ENCODE measurements at regions not wholly inside any gene's neighbourhood (a gene's known extent, or its start where the extent isn't known, plus 50 kb on each side); places are given as distances from the start of the nearest gene placed in this dataset.

DNA sequence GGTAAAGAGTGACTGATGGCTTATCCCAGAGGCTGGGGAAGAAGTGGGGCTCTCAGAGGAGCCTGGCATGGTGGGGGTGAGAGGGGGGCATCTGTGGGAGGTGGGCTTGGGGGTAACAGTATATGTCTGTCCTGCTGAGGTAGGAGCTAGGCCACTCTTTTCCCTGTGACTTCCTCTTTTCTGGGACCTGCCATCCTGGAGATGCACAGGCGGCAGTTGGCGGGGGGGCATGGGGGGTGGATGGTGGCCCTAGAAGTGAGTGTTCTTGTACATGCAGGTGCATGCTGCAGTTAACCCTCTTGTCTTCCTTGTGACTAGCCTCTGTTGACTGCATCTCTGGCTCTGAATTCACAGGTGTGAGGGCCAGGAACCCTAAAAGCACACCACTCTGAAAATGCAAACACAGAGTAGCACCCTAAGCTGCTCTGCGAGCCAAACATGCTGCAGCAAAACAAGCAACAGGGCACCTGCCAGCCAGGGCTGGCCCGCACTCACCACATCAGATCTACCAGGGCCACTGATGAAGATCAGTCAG lies 123.8 kb upstream of the SHB start:
- Mint-ChIP-seq H3K27ac (no peak overlapping the region), H3K9me3 (no peaks in the 10 kb centered on the region), H3K4me1 (no peaks in the 10 kb centered on the region), H3K4me3 (no peak overlapping the region), H3K36me3 (ENCODE audit: low read depth) (no peaks in the 10 kb centered on the region), H3K27me3 (peaks cover 1% of the 10 kb centered on the region)
- no peak for DNase-seq
- CTCF ChIA-PET, result no interaction called here
- POLR2A ChIA-PET, result no interaction called here

DNA sequence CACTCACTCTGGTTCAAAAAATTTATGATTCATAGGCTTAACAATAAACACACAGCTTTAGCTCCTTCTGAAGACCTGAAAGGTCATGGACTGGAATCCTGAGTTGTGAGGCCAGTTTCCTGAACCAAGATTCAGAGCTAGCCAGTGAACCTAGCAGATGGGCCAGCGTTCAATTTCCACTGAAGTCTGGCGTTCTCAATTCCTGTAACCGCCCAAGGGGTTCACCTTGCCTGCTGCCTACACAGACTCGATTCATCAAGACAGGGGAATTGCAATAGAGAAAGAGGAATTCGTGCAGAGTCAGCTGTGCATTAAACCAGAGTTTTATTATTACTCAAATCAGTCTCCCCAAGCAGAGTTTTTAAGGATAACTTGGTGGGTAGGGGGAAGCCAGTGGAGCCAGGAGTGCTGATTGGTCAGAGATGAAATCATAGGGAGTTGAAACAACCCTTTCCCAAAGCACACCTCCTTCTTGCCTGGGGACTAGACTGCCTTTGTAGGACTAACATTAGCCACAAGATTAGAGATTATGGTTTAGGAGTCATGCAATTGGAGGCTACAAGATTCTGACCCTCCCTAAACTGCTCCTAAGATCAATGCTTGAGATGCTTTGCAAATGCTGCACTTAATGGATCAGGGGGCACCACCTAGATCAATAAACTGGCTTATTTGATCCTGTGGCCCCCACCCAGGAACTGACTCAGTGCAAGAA lies 117.5 kb upstream of the SHB start:
- H3K4me1 Mint-ChIP-seq, result no peaks in the 10 kb centered on the region
- H3K36me3 Mint-ChIP-seq (ENCODE audit: low read depth), result no peaks in the 10 kb centered on the region
- no peak overlapping the region for H3K27ac Mint-ChIP-seq
- peaks cover 9% of the 10 kb centered on the region for H3K27me3 Mint-ChIP-seq
- no peak overlapping the region for H3K4me3 Mint-ChIP-seq
- no peaks in the 10 kb centered on the region for H3K9me3 Mint-ChIP-seq
- no peak for DNase-seq
- POLR2A ChIA-PET, result no interaction called here
- CTCF ChIA-PET, result no interaction called here

DNA sequence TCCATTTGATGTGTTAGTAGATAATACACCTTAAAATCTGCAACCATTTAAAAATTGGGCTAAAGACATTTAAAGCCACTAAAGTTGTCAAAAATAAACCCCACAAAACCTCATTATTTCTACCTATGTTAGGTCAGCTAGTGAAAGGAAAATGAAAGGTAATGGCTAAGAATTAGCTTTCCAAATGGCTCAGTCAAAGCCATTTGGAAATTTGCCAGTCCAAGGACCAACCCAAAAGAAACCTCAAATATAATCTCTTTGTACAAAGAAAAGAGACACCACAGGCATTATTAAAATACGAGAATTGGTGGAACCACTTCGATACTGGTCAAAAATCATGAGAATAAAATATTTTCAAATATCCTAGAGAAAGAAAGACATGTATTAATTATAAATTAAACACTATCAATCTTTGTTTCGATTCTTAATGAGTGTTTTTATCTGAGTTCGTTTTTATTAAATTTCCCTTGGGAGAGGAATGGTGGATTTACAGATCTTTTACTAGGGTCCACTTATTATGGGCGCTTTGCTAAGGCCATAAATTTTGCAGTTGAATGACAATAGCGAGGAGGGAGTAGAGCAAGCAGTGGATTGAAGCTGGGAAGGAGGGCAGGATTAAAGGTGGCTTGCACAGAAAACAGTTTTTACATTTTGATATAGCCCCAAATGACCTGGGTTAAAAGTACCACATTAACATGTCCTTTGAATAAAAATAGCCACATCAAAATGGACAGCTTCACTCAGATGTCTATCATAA lies 116.8 kb upstream of the SHB start:
- no peak overlapping the region for H3K4me3 Mint-ChIP-seq
- H3K36me3 Mint-ChIP-seq (ENCODE audit: low read depth), result no peaks in the 10 kb centered on the region
- H3K9me3 Mint-ChIP-seq, result no peaks in the 10 kb centered on the region
- POLR2A ChIA-PET, result no interaction called here
- CTCF ChIA-PET, result interaction anchor here (0.7 kb wide), 1 partner anchor 30 kb away, joined by 3 read pairs; no protein-coding TSS in a partner anchor
- no peak overlapping the region for H3K27ac Mint-ChIP-seq
- H3K27me3 Mint-ChIP-seq, result peaks cover 9% of the 10 kb centered on the region
- no peaks in the 10 kb centered on the region for H3K4me1 Mint-ChIP-seq
- no peak for DNase-seq

DNA sequence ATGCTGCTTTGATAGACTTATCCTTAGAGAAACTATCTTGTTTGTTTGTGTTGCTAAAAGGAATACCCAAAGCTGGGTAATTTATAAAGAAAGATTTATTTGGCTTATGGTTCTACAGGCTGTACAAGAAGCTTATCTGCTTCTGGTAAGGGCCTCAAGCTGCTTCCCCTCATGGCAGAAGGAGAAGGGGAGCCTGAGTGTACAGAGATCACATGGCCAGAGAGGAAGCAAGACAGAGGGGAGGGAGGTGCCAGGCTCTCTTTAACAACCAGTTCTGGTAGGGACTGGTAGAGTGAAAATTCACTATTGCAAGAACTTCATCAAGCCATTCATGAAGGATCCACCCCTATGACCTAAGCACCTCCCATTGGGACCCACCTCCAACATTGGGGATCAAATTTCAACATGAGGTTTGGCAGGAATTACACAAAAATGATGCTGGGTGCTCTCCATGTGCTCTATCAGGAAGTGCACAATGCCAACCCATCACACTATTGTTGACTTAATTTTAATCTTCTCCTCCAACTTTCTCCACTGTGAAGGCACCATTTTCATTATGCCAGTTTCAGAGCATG lies 115.1 kb upstream of the SHB start:
- Mint-ChIP-seq H3K27me3 (peaks cover 9% of the 10 kb centered on the region), H3K27ac (no peak overlapping the region), H3K4me3 (no peak overlapping the region), H3K9me3 (no peaks in the 10 kb centered on the region), H3K36me3 (ENCODE audit: low read depth) (no peaks in the 10 kb centered on the region), H3K4me1 (no peaks in the 10 kb centered on the region)
- POLR2A ChIA-PET, result no interaction called here
- DNase-seq, result no peak
- CTCF ChIA-PET, result interaction anchor here (0.6 to 1.7 kb wide), 2 partner anchors 8 to 28 kb away, joined by 3 to 5 read pairs; no protein-coding TSS in a partner anchor

DNA sequence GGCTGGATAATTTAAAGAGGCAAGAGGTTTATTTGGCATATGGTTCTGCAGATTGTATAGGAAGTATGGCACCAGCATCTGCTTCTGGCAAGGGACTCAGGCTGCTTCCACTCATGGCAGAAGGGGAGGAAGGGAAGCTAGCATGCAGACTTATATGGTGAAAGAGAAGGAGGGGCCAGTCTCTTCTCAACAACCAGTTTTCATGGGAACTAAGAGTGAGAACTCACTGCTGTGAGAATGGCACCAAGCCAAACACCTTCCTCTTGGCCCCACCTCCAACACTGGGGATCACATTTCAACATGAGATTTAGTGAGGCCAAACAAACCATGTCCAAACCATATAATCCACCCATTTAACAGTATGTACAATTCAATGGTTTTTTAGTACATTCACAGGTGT lies 113.3 kb upstream of the SHB start:
- Mint-ChIP-seq H3K4me1 (peaks cover 4% of the 10 kb centered on the region), H3K27ac (no peak overlapping the region), H3K36me3 (ENCODE audit: low read depth) (no peaks in the 10 kb centered on the region), H3K9me3 (no peaks in the 10 kb centered on the region), H3K4me3 (no peak overlapping the region), H3K27me3 (peaks cover 5% of the 10 kb centered on the region)
- ChIA-PET CTCF (no interaction called here), POLR2A (no interaction called here)
- DNase-seq, result no peak

DNA sequence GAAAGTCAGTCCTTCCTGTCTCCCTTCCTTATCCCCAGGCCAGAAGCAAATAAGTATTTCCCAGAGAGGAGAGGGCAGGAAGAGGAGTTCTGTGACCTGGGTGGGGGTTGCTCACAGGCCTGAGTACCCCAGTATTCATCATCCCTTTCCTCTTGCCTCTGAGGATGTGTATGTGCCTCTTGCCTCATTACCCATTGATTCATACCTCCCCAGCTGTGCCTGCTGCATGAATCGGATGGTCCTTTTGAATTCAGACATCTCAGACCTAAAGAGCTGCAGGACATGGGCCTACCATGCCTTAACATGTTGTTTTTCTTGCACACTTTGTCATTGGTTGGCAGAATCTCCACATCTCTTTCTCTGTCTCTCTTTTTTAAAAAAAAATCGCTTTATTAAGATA lies 112.8 kb upstream of the SHB start:
- no peak overlapping the region for H3K4me3 Mint-ChIP-seq
- POLR2A ChIA-PET, result no interaction called here
- peaks cover 4% of the 10 kb centered on the region for H3K4me1 Mint-ChIP-seq
- no peak overlapping the region for H3K27ac Mint-ChIP-seq
- DNase-seq, result no peak
- CTCF ChIA-PET, result no interaction called here
- peaks cover 5% of the 10 kb centered on the region for H3K27me3 Mint-ChIP-seq
- no peaks in the 10 kb centered on the region for H3K36me3 Mint-ChIP-seq (ENCODE audit: low read depth)
- H3K9me3 Mint-ChIP-seq, result no peaks in the 10 kb centered on the region

DNA sequence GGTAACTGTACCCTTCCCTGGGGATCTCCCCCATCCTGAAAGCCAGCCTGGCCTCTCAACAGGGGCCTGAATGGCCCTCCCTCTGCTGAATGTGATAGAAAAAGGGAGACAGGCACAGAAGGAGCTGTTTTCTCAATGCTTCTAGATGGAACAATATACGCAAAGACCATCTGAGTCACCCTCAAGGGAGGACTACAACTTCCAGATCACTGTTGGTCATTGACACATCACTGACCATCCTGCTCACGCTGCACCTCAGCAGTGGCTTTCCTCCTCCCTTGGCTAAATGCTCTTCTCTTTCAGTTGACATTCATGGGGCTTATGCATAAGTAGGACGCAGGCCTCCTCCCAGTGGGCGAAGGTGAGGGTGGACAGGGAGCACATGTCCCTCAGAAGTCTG lies 112.2 kb upstream of the SHB start:
- H3K36me3 Mint-ChIP-seq (ENCODE audit: low read depth), result no peaks in the 10 kb centered on the region
- H3K27me3 Mint-ChIP-seq, result peaks cover 5% of the 10 kb centered on the region
- H3K4me1 Mint-ChIP-seq, result peaks cover 4% of the 10 kb centered on the region
- POLR2A ChIA-PET, result no interaction called here
- H3K27ac Mint-ChIP-seq, result no peak overlapping the region
- DNase-seq, result no peak
- no peaks in the 10 kb centered on the region for H3K9me3 Mint-ChIP-seq
- CTCF ChIA-PET, result no interaction called here
- no peak overlapping the region for H3K4me3 Mint-ChIP-seq

DNA sequence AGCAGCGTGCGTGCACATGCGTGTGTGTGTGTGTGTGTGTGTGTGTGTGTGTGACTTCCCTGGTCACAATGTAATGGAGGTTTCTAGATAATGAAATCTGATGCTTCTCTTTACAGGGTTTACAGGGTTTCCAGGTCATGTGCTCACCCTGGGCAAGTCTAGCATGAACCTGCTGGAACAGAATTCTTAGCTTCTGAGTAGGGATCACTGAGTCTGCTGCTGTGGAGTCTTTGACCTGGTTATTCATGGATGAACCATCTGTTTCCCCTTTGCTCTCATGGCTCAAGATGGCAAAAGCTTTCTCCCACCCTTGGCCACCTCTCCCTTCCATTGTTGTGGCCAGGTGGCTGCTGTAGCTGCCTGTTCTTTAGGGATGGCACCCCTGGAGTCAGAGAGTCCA lies 111.6 kb upstream of the SHB start:
- no peaks in the 10 kb centered on the region for H3K9me3 Mint-ChIP-seq
- peaks cover 3% of the 10 kb centered on the region for H3K27me3 Mint-ChIP-seq
- no peak for DNase-seq
- no peak overlapping the region for H3K27ac Mint-ChIP-seq
- POLR2A ChIA-PET, result interaction anchor here (0.7 kb wide), 1 partner anchor 15 kb away, joined by 3 read pairs; no protein-coding TSS in a partner anchor
- H3K4me1 Mint-ChIP-seq, result peaks cover 4% of the 10 kb centered on the region
- H3K36me3 Mint-ChIP-seq (ENCODE audit: low read depth), result no peaks in the 10 kb centered on the region
- CTCF ChIA-PET, result no interaction called here
- H3K4me3 Mint-ChIP-seq, result no peak overlapping the region

DNA sequence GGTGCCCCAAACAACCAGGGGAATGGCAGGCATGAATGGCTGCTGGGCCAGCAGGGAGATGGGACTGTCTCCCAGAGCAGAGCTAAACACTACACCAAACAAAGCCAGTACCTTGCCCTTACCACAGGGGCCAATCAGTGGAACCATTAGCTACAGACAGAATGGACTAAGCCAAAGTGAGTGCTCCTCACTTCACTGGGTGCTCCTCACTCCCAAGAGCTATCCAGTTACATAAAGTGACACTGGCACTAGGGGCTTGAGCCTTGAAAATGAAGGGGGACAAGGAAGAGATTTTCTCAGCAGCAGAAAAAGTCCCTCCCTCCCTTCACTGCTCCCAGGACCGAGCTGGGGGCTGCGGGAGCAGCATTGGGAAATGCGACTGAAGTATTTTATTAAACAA lies 110.9 kb upstream of the SHB start:
- no peaks in the 10 kb centered on the region for H3K36me3 Mint-ChIP-seq (ENCODE audit: low read depth)
- H3K9me3 Mint-ChIP-seq, result no peaks in the 10 kb centered on the region
- H3K27ac Mint-ChIP-seq, result no peak overlapping the region
- H3K4me3 Mint-ChIP-seq, result no peak overlapping the region
- CTCF ChIA-PET, result no interaction called here
- DNase-seq, result no peak
- H3K27me3 Mint-ChIP-seq, result peaks cover 4% of the 10 kb centered on the region
- POLR2A ChIA-PET, result interaction anchor here (0.7 kb wide), 1 partner anchor 15 kb away, joined by 3 read pairs; no protein-coding TSS in a partner anchor
- H3K4me1 Mint-ChIP-seq, result peaks cover 4% of the 10 kb centered on the region

DNA sequence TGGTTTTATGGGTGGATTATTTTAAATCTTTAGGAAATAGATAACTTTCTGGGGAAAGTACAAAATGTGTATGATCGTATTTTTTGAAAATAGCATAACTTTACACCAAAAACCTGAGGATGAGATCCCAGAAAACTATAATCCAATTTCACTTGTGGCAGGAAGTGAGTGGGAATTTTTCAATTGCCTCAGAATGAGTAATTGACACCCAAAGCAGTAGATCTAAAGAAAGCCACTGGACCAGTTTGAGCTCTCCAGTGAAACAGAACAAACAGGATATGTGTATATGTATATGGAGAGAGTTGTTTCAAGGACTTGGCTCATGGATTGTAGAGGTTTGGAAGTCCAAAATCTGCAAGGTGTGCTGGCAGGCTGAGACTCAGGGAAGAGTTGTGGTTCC lies 109.2 kb upstream of the SHB start:
- POLR2A ChIA-PET, result no interaction called here

DNA sequence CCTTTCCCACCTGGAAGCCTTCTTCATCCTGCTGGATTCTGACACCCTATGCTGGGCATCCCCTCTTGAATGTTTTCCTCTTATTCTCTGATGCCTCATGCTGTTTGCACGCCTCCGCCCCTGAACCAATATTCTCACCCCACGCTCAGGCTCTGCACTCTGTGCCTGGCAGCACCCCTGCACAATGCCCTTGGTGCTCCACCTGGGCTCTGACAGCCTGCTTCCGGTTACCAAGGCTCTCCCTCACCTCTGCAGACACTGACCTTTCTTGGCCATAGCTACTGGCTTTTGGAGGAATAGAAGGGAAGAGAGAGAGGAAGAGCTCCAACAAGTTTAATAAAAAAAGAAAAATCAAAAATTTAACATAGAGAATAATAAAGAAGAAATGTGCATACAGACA lies 108.7 kb upstream of the SHB start:
- Mint-ChIP-seq H3K27ac (no peak overlapping the region), H3K27me3 (peaks cover 13% of the 10 kb centered on the region), H3K4me1 (peaks cover 4% of the 10 kb centered on the region), H3K4me3 (no peak overlapping the region), H3K36me3 (ENCODE audit: low read depth) (no peaks in the 10 kb centered on the region), H3K9me3 (no peaks in the 10 kb centered on the region)
- ChIA-PET CTCF (no interaction called here), POLR2A (no interaction called here)
- DNase-seq, result no peak

More for the DNA sequence above, 109.2 kb upstream of the SHB start:
- no peak overlapping the region for H3K27ac Mint-ChIP-seq
- H3K36me3 Mint-ChIP-seq (ENCODE audit: low read depth), result no peaks in the 10 kb centered on the region
- no peaks in the 10 kb centered on the region for H3K9me3 Mint-ChIP-seq
- peaks cover 4% of the 10 kb centered on the region for H3K4me1 Mint-ChIP-seq
- peaks cover 13% of the 10 kb centered on the region for H3K27me3 Mint-ChIP-seq
- H3K4me3 Mint-ChIP-seq, result no peak overlapping the region
- no peak for DNase-seq
- CTCF ChIA-PET, result no interaction called here

DNA sequence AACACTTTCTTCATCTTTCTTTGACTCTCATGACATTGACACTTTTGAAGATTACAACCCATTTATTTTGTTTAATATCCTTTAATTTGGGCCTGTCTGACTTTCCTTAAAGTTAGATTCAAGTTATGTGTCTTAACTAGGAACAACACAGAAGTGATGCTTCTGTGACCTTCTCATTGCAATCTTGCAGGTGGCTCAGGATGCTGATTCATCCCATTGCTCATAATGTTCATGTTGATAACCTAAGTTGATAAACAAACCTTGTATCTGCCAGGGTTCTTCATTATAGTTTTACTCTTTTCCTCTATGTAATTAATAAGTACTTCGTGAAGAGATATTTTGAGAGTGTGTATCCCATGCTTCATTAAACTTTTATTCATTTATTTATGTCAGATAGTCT lies 107.2 kb upstream of the SHB start:
- Mint-ChIP-seq H3K36me3 (ENCODE audit: low read depth) (no peaks in the 10 kb centered on the region), H3K4me3 (no peak overlapping the region), H3K9me3 (peaks cover 7% of the 10 kb centered on the region), H3K4me1 (peaks cover 4% of the 10 kb centered on the region), H3K27ac (no peak overlapping the region), H3K27me3 (peaks cover 12% of the 10 kb centered on the region)
- DNase-seq, result no peak
- ChIA-PET POLR2A (no interaction called here), CTCF (interaction anchor here (1.2 kb wide), 1 partner anchor 8 kb away, joined by 5 read pairs; no protein-coding TSS in a partner anchor)

DNA sequence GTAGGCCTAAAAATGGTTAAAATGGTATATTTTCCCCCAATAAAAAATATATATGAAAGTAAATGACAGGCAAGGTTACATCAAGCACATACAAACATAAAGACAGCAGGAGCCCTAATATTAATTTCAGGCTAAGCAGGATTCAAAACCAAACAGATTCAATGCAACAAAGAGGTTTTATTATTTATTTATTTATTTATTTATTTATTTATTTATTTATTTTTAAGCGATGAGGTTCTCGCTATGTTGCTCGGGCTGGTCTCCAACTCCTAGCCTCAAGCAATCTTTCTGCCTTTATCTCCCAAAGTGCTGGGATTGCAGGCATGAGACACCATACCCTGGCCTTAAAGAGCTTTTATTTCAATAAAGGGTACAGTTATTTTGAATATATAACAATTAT lies 106.4 kb upstream of the SHB start:
- no peaks in the 10 kb centered on the region for H3K36me3 Mint-ChIP-seq (ENCODE audit: low read depth)
- POLR2A ChIA-PET, result no interaction called here

More for the DNA sequence above, 106.4 kb upstream of the SHB start:
- Mint-ChIP-seq H3K4me3 (no peak overlapping the region), H3K9me3 (peaks cover 14% of the 10 kb centered on the region), H3K4me1 (peaks cover 4% of the 10 kb centered on the region), H3K27ac (no peak overlapping the region), H3K27me3 (peaks cover 12% of the 10 kb centered on the region)
- DNase-seq, result no peak
- CTCF ChIA-PET, result interaction anchor here (1.2 kb wide), 1 partner anchor 9 kb away, joined by 5 read pairs; no protein-coding TSS in a partner anchor
